NCI-H1105 (cell line): ENCODE measurements at regions not wholly inside any gene's neighbourhood (a gene's known extent, or its start where the extent isn't known, plus 50 kb on each side); places are given as distances from the start of the nearest gene placed in this dataset.
"Not testable (repeated sequence)": the region's sequence is repeated elsewhere in the genome, so short reads cannot be mapped to it uniquely, and the experiment has no call there.

Experiments used
- DNase-seq: peaks from one replicate; lab custom pipeline; 2025; lab: John Stamatoyannopoulos, UW

DNA sequence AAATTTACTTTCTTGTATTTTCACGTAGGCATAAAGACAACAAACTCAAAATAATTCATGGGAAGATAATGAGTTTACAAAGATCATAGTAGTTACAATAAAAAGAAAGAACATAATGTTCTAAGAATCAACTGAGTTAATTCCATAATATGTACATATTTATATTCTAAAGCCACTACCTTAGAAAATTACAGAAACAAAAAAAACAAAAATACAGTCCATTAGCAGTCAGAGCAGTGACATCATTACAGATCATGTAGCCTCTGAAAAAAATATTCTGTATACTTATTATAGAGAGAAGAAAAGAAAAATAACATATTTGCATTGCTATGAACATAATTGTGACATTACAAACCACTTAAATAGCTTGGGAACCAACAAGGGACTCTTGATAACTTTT lies 360.1 kb upstream of the RGS18 start:
- no peak for DNase-seq

DNA sequence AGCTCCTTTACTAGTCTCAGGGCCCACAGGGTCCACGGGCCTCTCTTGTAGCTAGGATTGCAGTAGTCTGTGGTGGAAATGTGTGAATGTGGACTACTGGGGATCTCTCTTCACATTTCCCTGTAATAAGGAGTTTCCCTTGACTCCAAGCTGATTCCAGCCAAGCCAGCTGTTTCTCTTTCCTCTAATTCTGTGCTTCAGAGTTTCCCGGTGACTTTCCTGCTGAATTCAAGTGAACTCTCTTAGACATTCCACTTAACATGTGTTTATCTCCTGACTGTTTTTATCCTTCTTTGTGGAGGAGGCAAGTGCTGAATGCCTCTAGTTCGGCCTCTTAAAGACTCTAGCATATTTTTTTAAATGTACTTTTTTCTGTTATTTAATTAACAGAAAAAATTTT lies 354.0 kb upstream of the RGS18 start:
- no peak for DNase-seq

DNA sequence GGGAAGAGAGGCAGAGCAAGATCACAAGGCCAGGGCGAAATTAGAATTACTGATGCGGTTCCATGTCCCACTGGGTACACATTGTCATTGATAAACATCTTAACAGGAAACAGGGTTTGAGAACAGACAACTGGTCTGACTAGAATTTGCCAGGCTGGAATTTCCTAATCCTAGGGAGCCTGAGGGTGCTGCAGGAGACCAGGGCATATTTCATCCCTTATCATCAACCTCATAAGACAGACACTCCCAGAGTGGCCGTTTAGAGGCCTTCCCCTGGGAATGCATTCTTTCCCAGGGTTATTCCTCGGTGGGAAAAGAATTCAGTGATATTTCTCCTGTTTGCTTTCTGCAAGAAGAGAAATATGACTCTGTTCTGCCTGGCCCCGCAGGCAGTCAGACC lies 344.7 kb upstream of the RGS18 start:
- not testable (repeated sequence) for DNase-seq

DNA sequence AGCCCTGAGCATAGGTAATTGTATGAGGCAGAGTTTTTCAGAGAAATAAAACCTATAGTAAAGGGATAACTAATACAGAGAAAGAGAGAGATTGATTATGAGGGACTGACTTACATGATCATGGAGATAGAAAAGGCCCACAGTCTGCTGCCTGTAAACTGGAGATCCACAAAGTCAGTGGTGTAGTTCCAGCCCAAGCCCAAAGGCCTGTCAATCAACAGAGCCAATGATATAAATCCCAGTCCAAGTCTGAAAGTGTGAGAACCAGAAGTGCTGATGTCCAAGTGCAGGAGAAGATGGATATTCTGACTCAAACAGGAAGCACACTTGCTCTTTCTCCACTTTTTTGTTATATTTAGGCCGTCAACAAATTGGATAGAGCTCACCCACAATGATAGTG lies 340.1 kb upstream of the RGS18 start:
- no peak for DNase-seq

DNA sequence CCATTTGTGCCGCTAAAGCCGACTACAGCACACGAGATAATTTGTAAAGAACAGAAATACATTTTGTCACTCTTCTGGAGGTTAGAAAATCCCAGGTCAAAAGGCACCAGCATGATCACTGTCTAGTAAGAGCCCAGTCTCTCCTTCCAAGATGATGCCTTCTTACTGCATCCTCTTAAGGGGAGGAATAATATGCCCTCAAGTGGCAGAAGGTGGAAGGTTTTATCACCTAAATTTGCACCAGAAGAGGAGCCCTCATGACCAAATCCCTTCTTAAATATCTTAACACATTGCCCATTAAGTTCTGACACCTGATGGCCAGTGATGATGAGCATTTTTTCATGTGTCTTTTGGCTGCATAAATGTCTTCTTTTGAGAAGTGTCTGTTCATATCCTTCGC lies 326.7 kb upstream of the RGS18 start:
- DNase-seq = no peak

DNA sequence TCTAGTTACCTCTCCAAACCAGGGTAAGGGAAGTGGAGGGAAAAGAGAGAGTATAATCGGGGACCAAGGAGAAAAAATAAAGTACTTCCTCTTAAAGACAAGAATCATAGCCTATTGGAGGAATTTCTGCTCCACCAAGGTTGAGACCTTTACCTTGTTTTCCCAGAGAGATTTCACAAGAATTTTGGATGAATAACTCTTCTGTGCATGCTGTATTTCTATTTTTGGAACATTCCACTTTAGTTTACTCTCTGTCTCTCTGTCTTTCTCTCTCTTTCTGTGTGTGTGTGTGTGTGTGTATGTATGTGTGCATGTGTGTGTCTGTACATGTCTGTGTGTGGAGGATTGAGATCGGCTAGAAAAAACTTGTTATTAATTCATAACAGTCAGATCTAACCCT lies 318.4 kb upstream of the RGS18 start:
- DNase-seq = no peak

DNA sequence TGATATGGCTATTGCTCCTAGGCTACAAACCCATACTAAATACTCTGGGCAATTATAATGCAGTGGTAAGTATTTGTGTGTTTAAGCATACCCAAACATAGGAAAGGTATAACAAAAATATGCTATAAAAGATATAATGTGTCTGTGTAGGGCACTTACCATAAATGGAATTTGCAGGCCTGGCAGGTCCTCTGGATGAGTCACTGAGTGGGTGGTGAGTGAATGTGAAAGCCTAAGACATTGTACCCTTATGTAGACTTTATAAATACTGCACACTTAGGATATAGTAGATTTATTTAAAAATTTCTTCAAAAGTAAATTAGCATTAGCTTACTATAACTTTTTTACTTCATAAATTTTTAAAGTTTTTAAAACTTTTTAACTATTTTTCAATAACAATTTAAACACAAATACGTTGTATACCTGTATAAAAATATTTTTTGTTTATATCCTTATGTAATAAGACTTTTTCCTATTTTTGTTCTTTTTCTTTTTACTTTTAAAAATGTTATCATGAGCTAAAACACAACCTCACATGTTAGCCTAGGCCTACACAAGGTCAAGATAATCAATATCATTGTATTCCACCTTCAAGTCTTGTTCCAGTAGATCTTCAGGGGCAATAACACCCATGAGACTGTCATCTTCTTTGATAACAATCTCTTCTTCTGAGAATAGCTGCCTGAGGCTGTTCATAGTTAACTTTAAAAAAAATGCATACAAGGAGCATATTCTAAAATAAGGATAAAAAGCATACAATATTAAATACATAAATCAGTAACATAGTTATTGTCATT lies 306.3 kb upstream of the RGS18 start:
- DNase-seq = no peak

DNA sequence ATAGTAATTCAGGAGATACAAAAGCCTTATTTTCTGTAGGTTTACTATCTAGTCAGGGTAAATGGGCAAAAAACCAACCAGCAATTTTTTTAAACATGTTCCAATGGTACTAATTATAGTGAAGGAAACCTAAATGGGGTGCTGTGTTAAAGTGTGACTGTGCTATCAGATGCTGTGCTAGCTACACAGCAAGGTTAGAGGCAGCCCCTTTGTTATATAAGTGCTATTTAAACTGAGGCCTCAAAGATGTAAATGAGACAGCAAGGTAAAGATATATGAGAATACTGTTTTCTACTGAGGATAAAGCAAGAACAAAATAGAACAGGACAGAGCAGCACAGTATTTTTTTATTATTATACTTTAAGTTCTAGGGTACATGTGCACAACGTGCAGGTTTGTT lies 305.4 kb upstream of the RGS18 start:
- no peak for DNase-seq

DNA sequence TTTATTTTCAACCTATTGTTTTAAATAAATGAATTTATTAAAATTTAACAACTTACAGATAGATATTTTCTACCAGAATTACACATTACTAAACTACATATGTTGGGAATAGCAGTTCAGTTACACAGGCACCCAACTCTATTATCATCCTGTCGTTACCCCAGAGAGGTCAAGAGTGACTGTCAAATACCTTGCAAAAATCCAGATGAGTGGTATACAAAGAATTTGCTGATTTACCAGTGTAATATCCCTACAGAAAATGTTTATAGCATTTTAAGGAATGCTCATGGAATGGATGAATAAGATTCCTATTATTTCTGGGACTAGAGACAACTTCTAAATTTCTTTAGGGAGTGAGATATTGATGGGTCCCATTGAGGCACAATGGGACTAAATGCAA lies 300.7 kb upstream of the RGS18 start:
- no peak for DNase-seq

DNA sequence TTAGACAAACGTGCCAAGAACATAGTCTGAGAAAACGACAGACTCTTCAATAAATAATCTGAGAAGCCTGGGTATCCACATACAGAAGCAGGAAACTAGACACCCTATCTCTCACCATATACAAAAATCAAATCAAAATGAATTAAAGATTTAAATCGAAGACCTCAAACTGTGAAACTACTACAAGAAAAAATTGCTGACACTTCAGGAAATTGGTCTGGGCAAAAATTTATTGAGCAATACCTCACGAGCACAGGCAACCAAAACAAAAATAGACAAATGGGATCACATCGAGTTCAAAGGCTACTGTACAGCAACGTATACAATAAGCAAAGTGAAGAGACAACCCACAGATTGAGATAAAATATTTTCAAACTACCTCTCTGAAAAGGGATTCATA lies 292.8 kb upstream of the RGS18 start:
- DNase-seq = no peak

DNA sequence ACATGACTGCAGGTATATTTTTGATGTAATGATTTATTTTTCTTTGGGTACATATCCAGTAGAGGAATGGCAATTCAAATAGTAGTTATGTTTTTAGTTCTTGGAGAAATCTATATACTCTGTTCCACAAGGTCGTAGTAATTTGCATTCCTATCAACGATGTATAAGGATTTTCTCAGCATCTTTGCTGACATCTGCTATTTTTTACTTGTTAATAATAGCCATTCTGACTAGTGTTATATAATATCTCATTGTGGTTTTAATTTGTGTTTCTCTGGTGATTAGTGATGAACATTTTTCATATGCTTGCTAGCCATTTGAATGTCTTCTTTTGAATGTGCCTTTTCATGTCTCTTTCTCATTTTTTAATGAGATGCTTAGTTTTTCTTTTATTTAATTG lies 292.1 kb upstream of the RGS18 start:
- no peak for DNase-seq

DNA sequence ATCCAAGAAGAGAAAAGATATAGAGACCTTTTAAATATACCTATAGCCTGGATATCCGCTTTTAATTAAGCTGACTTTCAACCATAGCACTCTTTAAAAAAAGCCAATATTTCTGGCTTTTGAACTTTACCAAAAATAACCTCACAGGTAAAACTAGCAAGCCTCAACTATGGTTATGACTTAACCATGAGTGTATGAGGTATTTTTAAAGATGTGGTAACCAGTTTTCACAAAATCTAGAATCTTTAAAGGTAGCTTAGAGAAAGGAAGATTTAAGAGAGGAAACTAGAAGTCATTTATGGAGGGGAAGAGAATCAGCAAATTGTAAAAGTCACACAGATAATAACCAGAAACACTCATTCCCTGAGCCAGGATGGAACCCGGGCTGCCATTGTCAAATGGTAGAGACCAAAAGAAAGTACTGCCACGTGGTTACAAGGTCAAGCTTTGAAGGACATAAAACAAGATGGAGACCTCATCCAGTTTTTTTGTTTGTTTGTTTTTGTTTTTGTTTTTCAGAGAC lies 288.4 kb upstream of the RGS18 start:
- no peak for DNase-seq

DNA sequence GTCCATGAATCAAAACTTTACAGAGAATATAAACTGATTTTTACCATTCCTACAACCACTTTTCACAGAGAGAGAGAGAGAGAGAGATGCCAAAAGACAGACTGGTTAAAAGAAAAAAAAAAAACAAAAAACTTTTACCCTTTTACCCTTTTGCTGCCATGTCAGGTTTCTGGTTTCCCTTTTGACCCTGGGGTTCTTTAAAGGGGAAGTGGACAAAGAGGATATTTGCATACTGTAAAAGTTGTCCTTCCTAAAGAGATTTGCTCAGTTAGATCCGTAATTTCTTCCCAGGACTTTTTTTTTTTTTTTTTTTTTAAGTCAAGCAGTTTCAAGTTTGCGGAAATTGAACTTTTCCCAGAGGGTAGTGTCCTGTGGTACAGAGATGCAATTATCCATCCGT lies 287.8 kb upstream of the RGS18 start:
- no peak for DNase-seq

DNA sequence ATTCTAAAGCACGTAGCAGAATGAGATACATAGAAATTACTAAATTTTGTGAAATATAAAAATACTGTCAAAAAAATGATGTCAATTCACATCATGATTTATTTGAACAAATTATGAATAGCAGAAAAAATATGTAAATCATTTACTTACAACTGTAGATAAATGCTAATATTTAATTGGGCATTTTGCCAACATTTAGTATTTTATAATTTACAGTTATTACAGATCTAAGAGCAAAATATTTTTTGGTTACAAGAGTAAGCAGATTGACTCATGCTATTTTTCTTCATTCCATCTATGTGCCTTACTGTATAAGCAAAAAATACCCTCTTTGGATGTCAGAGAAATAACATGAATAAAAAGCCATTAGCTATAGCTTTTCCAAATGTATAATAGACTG lies 282.3 kb upstream of the RGS18 start:
- no peak for DNase-seq

DNA sequence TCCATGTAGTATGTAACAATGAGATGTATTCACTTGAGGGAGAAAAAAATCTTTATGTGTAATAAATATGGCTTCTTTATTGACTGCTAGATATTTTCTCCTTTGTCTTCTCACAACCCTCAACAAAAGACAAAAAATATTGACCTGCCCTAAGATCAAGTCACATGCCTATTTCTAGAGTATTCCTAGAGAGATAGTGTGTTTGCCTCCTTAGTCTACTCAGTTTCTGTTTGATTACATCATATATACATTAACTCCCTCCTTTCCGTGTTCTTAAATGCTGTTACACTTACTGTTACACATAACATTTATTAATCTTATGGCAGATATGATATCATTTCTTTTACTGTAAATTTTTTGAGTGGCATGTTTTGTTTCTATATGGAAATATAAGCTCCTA lies 281.6 kb upstream of the RGS18 start:
- no peak for DNase-seq

DNA sequence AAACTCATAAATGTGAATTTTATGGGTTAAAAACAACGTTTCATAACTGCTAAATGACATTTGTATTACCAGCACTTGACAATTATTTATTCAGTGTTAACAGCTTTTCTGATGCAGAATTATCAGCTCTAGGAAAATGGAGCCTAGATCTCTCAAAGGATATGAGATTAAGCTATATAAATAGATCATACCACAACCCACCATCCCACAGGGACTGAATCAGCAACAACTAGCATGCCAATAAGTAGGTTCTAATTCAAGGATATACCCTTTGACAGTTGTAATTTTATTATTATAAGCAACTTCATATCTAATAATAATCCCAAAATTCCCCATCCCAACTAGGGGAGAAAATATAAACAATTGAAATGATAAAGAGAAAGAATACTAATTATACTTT lies 275.4 kb upstream of the RGS18 start:
- DNase-seq = no peak

DNA sequence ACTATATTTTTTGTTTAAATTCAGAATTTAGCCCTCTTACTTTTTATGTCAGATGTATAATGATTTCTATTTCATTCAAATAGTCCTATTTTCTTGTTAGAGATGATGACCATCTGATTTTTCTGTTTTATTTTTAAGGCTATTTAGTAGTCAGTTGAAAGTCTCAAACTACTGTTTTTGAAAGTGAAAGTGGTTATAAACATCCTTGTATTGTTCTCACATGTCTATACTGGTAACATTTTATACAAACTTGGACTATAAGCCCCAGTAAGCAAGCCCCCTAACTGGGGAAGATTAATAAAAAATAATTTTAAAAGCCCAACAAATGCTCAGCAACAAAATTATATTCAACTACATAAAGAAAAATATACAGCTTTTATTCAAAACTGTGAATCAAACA lies 271.3 kb upstream of the RGS18 start:
- no peak for DNase-seq

DNA sequence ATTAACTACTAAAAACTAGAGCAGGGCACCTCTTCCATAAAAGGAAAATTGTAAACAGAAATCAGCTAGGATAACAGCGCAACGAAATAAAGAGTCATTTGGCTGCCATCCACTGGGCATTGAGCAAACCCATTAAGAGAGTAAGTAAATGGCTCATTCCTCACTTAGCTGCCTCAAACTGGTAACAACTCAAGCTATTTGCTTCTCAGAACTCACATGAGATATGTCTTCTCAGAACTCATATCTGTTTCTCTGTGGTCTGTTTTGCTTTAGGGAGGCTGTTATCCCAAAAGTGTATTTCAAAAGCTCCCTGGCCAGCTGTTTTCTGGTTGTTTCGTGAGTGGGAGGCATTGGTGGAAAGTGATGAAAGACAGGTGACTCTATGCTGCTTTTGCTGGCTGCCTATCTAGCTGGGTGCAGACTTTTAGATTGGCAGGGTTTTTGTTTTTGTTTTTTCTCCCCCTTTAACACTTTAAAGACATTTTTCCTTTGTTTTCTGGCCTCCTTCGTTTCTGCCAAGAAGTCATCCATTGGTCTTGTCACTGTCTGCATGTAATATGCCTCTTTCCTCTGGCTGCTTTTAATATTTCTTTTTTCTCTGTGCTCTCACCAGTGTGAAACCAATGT lies 269.2 kb upstream of the RGS18 start:
- DNase-seq = peak; percentile 34

DNA sequence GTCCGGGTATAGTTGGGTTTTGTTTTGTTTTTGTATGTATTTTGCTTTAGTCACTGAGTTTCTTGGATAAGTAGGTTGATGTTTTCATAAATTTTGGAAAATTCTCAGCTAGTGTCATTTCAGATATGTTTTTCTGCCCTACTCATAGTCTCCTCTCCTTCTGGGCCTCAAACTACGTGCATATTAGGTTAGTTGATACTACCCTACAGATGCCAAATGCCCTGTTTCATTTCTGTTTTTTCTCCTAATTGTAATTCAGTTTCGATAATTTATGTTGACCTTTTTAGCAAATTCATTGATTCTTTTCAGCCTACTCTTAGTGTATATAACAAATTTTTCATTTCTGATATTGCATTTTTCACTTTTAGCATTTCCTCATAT lies 268.6 kb upstream of the RGS18 start:
- DNase-seq = no peak

DNA sequence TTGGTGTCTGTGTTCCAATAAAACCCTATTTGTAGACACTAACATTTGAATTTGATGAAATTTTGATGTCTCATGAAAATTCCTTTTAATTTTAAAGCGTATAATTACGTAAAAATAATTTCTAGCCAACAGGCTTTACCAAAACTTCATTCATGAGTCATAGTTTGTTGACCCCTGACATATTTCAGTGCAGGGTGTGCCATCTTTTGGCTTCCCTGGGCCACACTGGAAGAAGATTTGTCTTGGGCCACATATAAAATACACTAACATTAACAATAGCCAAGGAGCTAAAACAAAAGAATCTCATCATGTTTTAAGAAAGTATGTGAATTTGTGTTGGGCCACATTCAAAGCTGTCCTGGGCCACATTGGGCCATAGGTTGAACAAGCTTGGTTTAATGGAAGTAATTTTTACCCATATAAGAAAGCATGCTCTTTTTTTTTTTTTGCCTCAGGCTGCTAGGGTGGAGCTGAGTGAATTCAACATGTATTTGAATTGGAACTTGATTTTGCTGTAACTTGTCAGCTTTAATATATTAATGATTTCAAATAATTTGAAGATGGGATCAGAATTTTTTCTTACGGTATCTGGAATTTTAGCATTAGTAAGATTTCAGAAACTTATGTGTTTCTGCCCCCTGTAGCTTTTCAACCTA lies 267.7 kb upstream of the RGS18 start:
- no peak for DNase-seq

DNA sequence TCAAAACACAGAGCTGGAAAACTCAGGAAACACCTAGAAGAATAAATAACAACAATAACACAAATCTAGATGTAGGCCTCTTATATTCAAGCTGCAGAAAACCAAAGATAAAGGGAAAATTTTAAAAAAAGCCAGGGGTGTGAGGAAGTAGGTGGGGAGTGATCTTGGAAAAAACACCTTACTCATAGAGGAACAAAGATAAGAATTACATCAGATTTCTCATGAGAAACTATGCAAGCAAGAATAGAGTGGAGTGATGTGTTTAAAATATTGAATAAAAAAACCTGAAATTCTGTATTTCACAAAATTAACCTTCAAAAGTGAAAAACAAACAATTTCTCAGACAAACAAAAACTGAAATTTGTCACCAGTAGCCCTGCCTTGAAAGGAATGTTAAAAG lies 265.5 kb upstream of the RGS18 start:
- DNase-seq = no peak

DNA sequence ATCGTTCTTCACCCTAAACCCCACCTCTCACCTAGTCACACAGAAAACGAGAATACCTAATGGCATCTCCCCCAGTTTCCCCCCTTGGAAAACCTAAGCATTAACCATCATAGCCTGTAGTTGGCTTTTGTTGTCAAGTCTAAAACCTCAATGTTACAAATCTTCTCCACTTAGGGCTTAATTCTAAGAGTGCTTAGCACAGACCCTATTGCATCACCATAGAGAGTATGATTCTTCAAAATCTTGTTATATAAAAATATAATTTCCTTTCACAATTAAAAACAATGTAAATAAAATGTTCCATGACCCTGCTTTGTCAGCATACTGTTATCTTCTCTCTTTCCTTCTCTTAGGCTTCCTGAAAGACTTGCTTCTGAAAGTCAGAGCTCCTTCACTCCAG lies 263.2 kb upstream of the RGS18 start:
- no peak for DNase-seq

DNA sequence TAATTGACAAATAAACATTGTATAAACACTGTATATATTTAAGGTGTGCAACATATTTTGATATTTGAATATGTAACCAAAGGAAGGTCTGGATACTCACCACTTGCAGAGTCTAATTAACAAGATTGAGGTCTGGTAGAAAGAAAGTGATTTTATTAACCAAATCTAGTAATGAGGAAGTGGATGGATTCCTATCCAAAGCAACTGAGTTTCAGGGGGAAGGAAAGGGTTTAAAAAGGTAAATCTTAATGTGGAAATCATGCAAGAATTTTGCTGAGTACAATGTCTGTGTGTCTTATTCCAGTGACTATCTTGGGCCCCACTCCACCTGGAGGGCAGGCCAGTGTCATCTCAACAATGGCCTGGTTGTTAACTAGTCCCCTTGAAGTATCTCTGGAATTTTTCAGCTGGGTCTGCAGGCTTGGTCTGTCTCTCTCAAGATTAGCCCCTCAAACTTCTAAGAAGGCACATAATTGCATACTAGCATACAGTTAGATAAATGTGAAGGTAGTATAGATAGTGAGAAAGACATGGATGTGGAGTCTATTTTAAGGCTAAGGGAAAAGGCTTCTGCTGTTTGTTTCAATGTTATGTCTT lies 262.7 kb upstream of the RGS18 start:
- DNase-seq = no peak
